HG03442 (cell line): ENCODE measurements at regions not wholly inside any gene's neighbourhood (a gene's known extent, or its start where the extent isn't known, plus 50 kb on each side); places are given as distances from the start of the nearest gene placed in this dataset.

Experiments
- ATAC-seq: cut with Tn5 transposase; IDR thresholded peaks from one replicate; pipeline ENCODE4 v1.9.1; 2021; ENCODE audit warnings: mild to moderate bottlenecking, moderate library complexity; ENCODE audit not compliant: unreplicated experiment

GRCh38 chr16:80055831-80056230 lies 455.3 kb upstream of the MAF start:
- no peak for ATAC-seq

GRCh38 chr16:80054647-80055046 lies 454.1 kb upstream of the MAF start:
- ATAC-seq: no peak

GRCh38 chr16:80051040-80051439 lies 450.5 kb upstream of the MAF start:
- no peak for ATAC-seq

GRCh38 chr16:80048250-80048649 lies 447.7 kb upstream of the MAF start:
- ATAC-seq: no peak

GRCh38 chr16:80047842-80048241 lies 447.3 kb upstream of the MAF start:
- ATAC-seq: no peak

- ATAC-seq: no peak
Measured at GRCh38 chr16:80046848-80047247, 446.3 kb upstream of the MAF start.

GRCh38 chr16:80046261-80046660 lies 445.7 kb upstream of the MAF start:
- ATAC-seq: no peak

GRCh38 chr16:80045861-80046260 lies 445.3 kb upstream of the MAF start:
- ATAC-seq: no peak

GRCh38 chr16:80041410-80041809 lies 440.9 kb upstream of the MAF start:
- ATAC-seq: no peak

GRCh38 chr16:80040814-80041213 lies 440.3 kb upstream of the MAF start:
- ATAC-seq: no peak

- ATAC-seq: no peak
Measured at GRCh38 chr16:80040413-80040812, 439.9 kb upstream of the MAF start.

GRCh38 chr16:80039777-80040176 lies 439.2 kb upstream of the MAF start:
- ATAC-seq: no peak

- ATAC-seq: no peak
Measured at GRCh38 chr16:80038566-80038965, 438.0 kb upstream of the MAF start.

GRCh38 chr16:80034948-80035663 lies 434.6 kb upstream of the MAF start:
- no peak for ATAC-seq

GRCh38 chr16:80034469-80034826 lies 433.9 kb upstream of the MAF start:
- no peak for ATAC-seq

GRCh38 chr16:80033783-80034468 lies 433.4 kb upstream of the MAF start:
- ATAC-seq: no peak

- ATAC-seq: no peak
Measured at GRCh38 chr16:80029761-80030481, 429.4 kb upstream of the MAF start.

GRCh38 chr16:80029381-80029630 lies 428.8 kb upstream of the MAF start:
- no peak for ATAC-seq

GRCh38 chr16:80028581-80029380 lies 428.2 kb upstream of the MAF start:
- ATAC-seq: no peak

- ATAC-seq: peak; percentile 80
Measured at GRCh38 chr16:80027007-80027965, 426.7 kb upstream of the MAF start.
